A549 (cell line): ENCODE measurements at regions not wholly inside any gene's neighbourhood (a gene's known extent, or its start where the extent isn't known, plus 50 kb on each side); places are given as distances from the start of the nearest gene placed in this dataset.

Experiments used
- ATAC-seq, 2 experiments: fragments of 200-7000 bp in 1 of 2; fragments of >200 bp in 1 of 2; cut with Nextera tagmentation in 1 of 2; cut with Tn5 transposase in 1 of 2; 3 replicates each; pipeline versions ENCODE4 v1.8.0 to v1.9.1; 2018 to 2020; ENCODE audit warnings: mild to moderate bottlenecking in 1 of 2, moderate library complexity in 1 of 2
- CTCF ChIA-PET: fragments of 300-600 bp; sonication (Branson Sonifier 250); formaldehyde crosslinking; extraction: SDS; loops from one replicate; lab custom pipeline; 2021; ENCODE audit warnings: antibody characterized with exemption, inconsistent platforms; lab: Yijun Ruan, JAX
- POLR2A ChIA-PET: fragments of 350-600 bp; formaldehyde crosslinking; extraction: SDS; loops from one replicate; lab custom pipeline; 2021; ENCODE audit warnings: antibody characterized with exemption, inconsistent platforms; lab: Yijun Ruan, JAX
- DNase-seq, 2 experiments: peaks; one replicate each; pipeline versions ENCODE4 v3.0.0 to v3.0.0-alpha.2; 2011 to 2016; ENCODE audit warnings: low read depth in 1 of 2, low spot score in 1 of 2
- FAIRE-seq: peaks from 2 replicates; lab custom pipeline; 2011; peaks lifted over from hg19 to GRCh38; lab: Jason Lieb, UNC
- H3K27ac ChIP-seq, 2 experiments: fragments of >200 bp; sonication (Bioruptor Twin); formaldehyde crosslinking; 3 replicates each; pipeline ENCODE4 v1.5.1; 2016 to 2017
- H3K4me1 ChIP-seq: fragments of >200 bp; sonication (Bioruptor Twin); formaldehyde crosslinking; 3 replicates; pipeline ENCODE4 v1.6.1; 2016
- H3K4me2 ChIP-seq: fragments of >200 bp; sonication (Bioruptor Twin); formaldehyde crosslinking; 3 replicates; pipeline ENCODE4 v1.6.1; 2016
- H3K4me3 ChIP-seq: fragments of >200 bp; sonication (Bioruptor Twin); formaldehyde crosslinking; 3 replicates; pipeline ENCODE4 v1.5.1; 2016
- H3K9me3 ChIP-seq: fragments of >200 bp; sonication (Bioruptor Twin); formaldehyde crosslinking; 3 replicates; pipeline ENCODE4 v1.6.1; 2016
- BHLHE40 ChIP-seq: IDR thresholded peaks from 2 replicates; pipeline ENCODE4 v1.6.1; 2012; ENCODE audit warnings: low read depth, low read length, inconsistent platforms
- CBX8 ChIP-seq: fragments of 200-600 bp; sonication (generic); IDR thresholded peaks from 2 replicates; pipeline ENCODE4 v1.6.1; 2016
- CEBPB ChIP-seq, 2 experiments: fragments of >200 bp in 1 of 2; sonication (Bioruptor Twin) in 1 of 2; formaldehyde crosslinking in 1 of 2; IDR thresholded peaks; 2 replicates each; pipeline ENCODE4 v1.6.1; 2012 to 2016
- CHD4 ChIP-seq: fragments of 200-600 bp; sonication (generic); IDR thresholded peaks from 2 replicates; pipeline ENCODE4 v1.6.1; 2016; ENCODE audit warnings: antibody characterized with exemption, mild to moderate bottlenecking, borderline replicate concordance
- EHF ChIP-seq: fragments of 250-450 bp; sonication (Bioruptor Pico); IDR thresholded peaks from 2 replicates; pipeline ENCODE4 v1.5.0; 2020; ENCODE audit warnings: mild to moderate bottlenecking
- ESRRA ChIP-seq: fragments of 150-350 bp; IDR thresholded peaks from 2 replicates; pipeline ENCODE4 v1.6.1; 2014; ENCODE audit warnings: mild to moderate bottlenecking, low read length, borderline replicate concordance
- FOSB ChIP-seq: fragments of 250-450 bp; sonication (Bioruptor Pico); IDR thresholded peaks from 2 replicates; pipeline ENCODE4 v1.5.0; 2020; ENCODE audit warnings: mild to moderate bottlenecking, moderate library complexity
- GATA3 ChIP-seq: IDR thresholded peaks from 2 replicates; pipeline ENCODE4 v1.6.1; 2012; ENCODE audit warnings: borderline replicate concordance
- HDAC2 ChIP-seq: fragments of 200-600 bp; sonication (generic); IDR thresholded peaks from 2 replicates; pipeline ENCODE4 v1.6.1; 2016
- HOXB13 ChIP-seq: fragments of 250-450 bp; sonication (Bioruptor Pico); IDR thresholded peaks from 2 replicates; pipeline ENCODE4 v1.5.0; 2020; ENCODE audit warnings: low read depth, mild to moderate bottlenecking, moderate library complexity
- HOXB5 ChIP-seq: fragments of 250-450 bp; sonication (Bioruptor Pico); IDR thresholded peaks from 2 replicates; pipeline ENCODE4 v1.5.0; 2020; ENCODE audit warnings: mild to moderate bottlenecking, moderate library complexity
- MAZ ChIP-seq: fragments of 150-350 bp; IDR thresholded peaks from 2 replicates; pipeline ENCODE4 v1.6.1; 2014; ENCODE audit warnings: antibody characterized with exemption, low read depth, low read length, borderline replicate concordance
- MYC ChIP-seq: IDR thresholded peaks from 2 replicates; pipeline ENCODE4 v1.6.1; 2012; ENCODE audit warnings: mild to moderate bottlenecking, inconsistent platforms, low read length, improper control_type of control experiment, borderline replicate concordance
- NFE2L2 ChIP-seq: fragments of 150-350 bp; conservative IDR thresholded peaks from 2 replicates; pipeline ENCODE4 v1.6.1; 2014; ENCODE audit warnings: low read length
- NPAS2 ChIP-seq: fragments of 250-450 bp; sonication (Bioruptor Pico); IDR thresholded peaks from 2 replicates; pipeline ENCODE4 v1.8.0; 2022; ENCODE audit warnings: mild to moderate bottlenecking, moderate library complexity, borderline replicate concordance
- PHF8 ChIP-seq: fragments of 200-600 bp; sonication (generic); IDR thresholded peaks from 2 replicates; pipeline ENCODE4 v1.6.1; 2016; ENCODE audit warnings: low read depth, mild to moderate bottlenecking, antibody characterized with exemption, moderate library complexity, borderline replicate concordance
- RARB ChIP-seq: fragments of 250-450 bp; sonication (Bioruptor Pico); IDR thresholded peaks from 2 replicates; pipeline ENCODE4 v1.8.0; 2021; ENCODE audit warnings: mild to moderate bottlenecking, moderate library complexity
- RNF2 ChIP-seq: fragments of 200-600 bp; sonication (generic); IDR thresholded peaks from 2 replicates; pipeline ENCODE4 v1.6.1; 2016; ENCODE audit warnings: low read depth, mild to moderate bottlenecking, antibody characterized with exemption, moderate library complexity, borderline replicate concordance
- SMC3 ChIP-seq: fragments of >200 bp; sonication (Bioruptor Twin); formaldehyde crosslinking; IDR thresholded peaks from 3 replicates; pipeline ENCODE4 v1.6.1; 2018; ENCODE audit warnings: inconsistent platforms
- TFCP2L1 ChIP-seq: fragments of 250-450 bp; sonication (Bioruptor Pico); IDR thresholded peaks from 2 replicates; pipeline ENCODE4 v1.5.0; 2021; ENCODE audit warnings: mild to moderate bottlenecking
- ZFP36 ChIP-seq: fragments of 450-650 bp; IDR thresholded peaks from 2 replicates; pipeline ENCODE4 v1.6.1; 2014; ENCODE audit warnings: borderline replicate concordance; ENCODE audit not compliant: partially characterized antibody
- ZSCAN20 ChIP-seq: fragments of 250-450 bp; sonication (Bioruptor Pico); IDR thresholded peaks from 2 replicates; pipeline ENCODE4 v1.8.0; 2022; ENCODE audit warnings: mild to moderate bottlenecking, moderate library complexity
- WGBS: methylation state at CpG from one replicate; pipeline ENCODE4 v1.1.6; 2017; ENCODE audit errors: missing lambda C conversion rate; 5-methylcytosine and 5-hydroxymethylcytosine counted together
- TF ChIP-seq, protein P1 (sequence below): IDR thresholded peaks from 2 replicates; pipeline ENCODE4 v1.6.1; 2012; ENCODE audit warnings: low read depth, borderline replicate concordance
- TF ChIP-seq, protein P2 (sequence below): fragments of 250-450 bp; sonication (Bioruptor Pico); IDR thresholded peaks from 2 replicates; pipeline ENCODE4 v1.5.0; 2020; ENCODE audit warnings: low read depth, mild to moderate bottlenecking, moderate library complexity
- TF ChIP-seq, protein P3 (sequence below): fragments of 250-450 bp; sonication (Bioruptor Pico); IDR thresholded peaks from 2 replicates; pipeline ENCODE4 v1.5.0; 2021; ENCODE audit warnings: mild to moderate bottlenecking, moderate library complexity, borderline replicate concordance
- TF ChIP-seq, protein P4 (sequence below): IDR thresholded peaks from 2 replicates; pipeline ENCODE4 v1.6.1; 2012
- TF ChIP-seq, protein P5 (sequence below): fragments of 150-350 bp; IDR thresholded peaks from 2 replicates; pipeline ENCODE4 v1.6.1; 2014; ENCODE audit warnings: low read depth, mild to moderate bottlenecking, low read length
- TF ChIP-seq, protein P6 (sequence below): fragments of 450-650 bp; IDR thresholded peaks from 2 replicates; pipeline ENCODE4 v1.6.1; 2014; ENCODE audit warnings: antibody characterized with exemption
- TF ChIP-seq, protein P7 (sequence below): fragments of >200 bp; sonication (Bioruptor Twin); formaldehyde crosslinking; IDR thresholded peaks from 3 replicates; pipeline ENCODE4 v1.6.1; 2016
- TF ChIP-seq, protein P8 (sequence below): IDR thresholded peaks from 2 replicates; pipeline ENCODE4 v1.6.1; 2012

DNA sequence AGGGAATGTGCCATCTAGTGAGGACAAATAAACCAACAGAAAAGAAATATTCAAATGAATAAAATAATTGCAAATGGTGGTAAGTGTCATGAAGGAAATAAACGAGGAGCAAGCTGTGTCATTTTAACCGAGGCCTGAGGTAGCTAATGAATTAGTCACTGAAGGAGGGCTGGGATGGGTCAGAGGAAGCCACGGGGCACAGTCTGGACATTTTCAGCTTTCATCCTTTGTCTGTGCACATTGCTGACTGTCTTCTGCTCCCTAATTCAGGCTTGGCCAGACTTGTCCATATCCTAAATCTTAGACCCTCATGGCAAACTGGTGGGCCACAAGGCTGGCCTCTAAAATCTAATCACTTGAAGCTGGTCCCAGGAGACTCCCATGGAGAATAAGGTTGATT, 138.4 kb downstream of the RHOU start:
- CTCF ChIA-PET = interaction anchor here (0.6 to 1.0 kb wide), 2 partner anchors 14 to 25 kb away, joined by 3 read pairs; no protein-coding TSS in a partner anchor
- 43% methylated on average over 3 of the region's 3 CpGs for WGBS

DNA sequence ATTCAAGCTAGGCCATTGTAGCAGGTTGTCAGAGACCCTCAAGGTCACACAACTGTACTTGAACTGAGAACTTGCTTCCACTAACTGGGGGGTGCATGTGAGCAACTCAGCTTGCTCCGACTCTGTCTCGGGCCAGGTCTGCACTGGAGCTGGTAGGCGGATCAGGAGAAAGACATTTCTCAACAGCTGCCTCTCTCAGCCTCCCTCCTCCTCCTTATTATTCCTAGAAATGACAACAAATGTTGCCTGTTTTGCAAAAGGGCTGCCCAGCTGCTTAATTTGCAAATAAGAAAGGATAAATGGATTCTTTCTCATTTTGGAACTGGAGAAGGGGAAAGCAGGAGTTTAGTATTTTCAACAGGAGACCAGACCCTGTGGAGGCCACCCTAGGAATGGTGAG, 140.5 kb downstream of the RHOU start:
- no peak overlapping the region for H3K4me2 ChIP-seq
- TF ChIP-seq ZSCAN20 = no peak
- no peak for TF ChIP-seq RARB (CRISPR knock-in tag)
- TF ChIP-seq, protein P1, sequence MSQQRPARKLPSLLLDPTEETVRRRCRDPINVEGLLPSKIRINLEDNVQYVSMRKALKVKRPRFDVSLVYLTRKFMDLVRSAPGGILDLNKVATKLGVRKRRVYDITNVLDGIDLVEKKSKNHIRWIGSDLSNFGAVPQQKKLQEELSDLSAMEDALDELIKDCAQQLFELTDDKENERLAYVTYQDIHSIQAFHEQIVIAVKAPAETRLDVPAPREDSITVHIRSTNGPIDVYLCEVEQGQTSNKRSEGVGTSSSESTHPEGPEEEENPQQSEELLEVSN = no peak
- no peak for TF ChIP-seq HOXB13
- no peak for TF ChIP-seq BHLHE40
- TF ChIP-seq HOXB5 = no peak
- TF ChIP-seq CEBPB (IDR thresholded peaks at IDR 0.05) = no peak
- TF ChIP-seq HDAC2 = no peak
- no peak for TF ChIP-seq MAZ
- TF ChIP-seq, protein P2, sequence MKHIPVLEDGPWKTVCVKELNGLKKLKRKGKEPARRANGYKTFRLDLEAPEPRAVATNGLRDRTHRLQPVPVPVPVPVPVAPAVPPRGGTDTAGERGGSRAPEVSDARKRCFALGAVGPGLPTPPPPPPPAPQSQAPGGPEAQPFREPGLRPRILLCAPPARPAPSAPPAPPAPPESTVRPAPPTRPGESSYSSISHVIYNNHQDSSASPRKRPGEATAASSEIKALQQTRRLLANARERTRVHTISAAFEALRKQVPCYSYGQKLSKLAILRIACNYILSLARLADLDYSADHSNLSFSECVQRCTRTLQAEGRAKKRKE (CRISPR knock-in tag) = no peak
- TF ChIP-seq CBX8 = no peak
- TF ChIP-seq EHF (CRISPR knock-in tag) = no peak
- TF ChIP-seq, protein P3, sequence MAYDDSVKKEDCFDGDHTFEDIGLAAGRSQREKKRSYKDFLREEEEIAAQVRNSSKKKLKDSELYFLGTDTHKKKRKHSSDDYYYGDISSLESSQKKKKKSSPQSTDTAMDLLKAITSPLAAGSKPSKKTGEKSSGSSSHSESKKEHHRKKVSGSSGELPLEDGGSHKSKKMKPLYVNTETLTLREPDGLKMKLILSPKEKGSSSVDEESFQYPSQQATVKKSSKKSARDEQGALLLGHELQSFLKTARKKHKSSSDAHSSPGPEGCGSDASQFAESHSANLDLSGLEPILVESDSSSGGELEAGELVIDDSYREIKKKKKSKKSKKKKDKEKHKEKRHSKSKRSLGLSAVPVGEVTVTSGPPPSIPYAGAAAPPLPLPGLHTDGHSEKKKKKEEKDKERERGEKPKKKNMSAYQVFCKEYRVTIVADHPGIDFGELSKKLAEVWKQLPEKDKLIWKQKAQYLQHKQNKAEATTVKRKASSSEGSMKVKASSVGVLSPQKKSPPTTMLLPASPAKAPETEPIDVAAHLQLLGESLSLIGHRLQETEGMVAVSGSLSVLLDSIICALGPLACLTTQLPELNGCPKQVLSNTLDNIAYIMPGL (CRISPR knock-in tag) = no peak
- TF ChIP-seq, protein P4, sequence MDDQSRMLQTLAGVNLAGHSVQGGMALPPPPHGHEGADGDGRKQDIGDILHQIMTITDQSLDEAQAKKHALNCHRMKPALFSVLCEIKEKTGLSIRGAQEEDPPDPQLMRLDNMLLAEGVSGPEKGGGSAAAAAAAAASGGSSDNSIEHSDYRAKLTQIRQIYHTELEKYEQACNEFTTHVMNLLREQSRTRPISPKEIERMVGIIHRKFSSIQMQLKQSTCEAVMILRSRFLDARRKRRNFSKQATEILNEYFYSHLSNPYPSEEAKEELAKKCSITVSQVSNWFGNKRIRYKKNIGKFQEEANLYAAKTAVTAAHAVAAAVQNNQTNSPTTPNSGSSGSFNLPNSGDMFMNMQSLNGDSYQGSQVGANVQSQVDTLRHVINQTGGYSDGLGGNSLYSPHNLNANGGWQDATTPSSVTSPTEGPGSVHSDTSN = no peak
- TF ChIP-seq, protein P5, sequence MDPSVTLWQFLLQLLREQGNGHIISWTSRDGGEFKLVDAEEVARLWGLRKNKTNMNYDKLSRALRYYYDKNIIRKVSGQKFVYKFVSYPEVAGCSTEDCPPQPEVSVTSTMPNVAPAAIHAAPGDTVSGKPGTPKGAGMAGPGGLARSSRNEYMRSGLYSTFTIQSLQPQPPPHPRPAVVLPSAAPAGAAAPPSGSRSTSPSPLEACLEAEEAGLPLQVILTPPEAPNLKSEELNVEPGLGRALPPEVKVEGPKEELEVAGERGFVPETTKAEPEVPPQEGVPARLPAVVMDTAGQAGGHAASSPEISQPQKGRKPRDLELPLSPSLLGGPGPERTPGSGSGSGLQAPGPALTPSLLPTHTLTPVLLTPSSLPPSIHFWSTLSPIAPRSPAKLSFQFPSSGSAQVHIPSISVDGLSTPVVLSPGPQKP = no peak
- H3K4me1 ChIP-seq = no peaks in the 10 kb centered on the region
- DNase-seq = no peak
- no peak for FAIRE-seq
- POLR2A ChIA-PET = no interaction called here
- H3K9me3 ChIP-seq = no peaks in the 10 kb centered on the region
- 87% methylated on average over 3 of the region's 3 CpGs for WGBS
- ATAC-seq = no peak
- CTCF ChIA-PET = no interaction called here
- no peak overlapping the region for H3K27ac ChIP-seq
- no peak overlapping the region for H3K4me3 ChIP-seq

More for the DNA sequence above, 138.4 kb downstream of the RHOU start:
- H3K4me3 ChIP-seq = no peak overlapping the region
- DNase-seq (no peak), FAIRE-seq (no peak), ATAC-seq (no peak)
- H3K4me1 ChIP-seq = no peaks in the 10 kb centered on the region
- no peaks in the 10 kb centered on the region for H3K9me3 ChIP-seq
- H3K27ac ChIP-seq = no peak overlapping the region
- H3K4me2 ChIP-seq = no peak overlapping the region
- POLR2A ChIA-PET = no interaction called here
- TF ChIP-seq CHD4 = no peak
- TF ChIP-seq, protein P6, sequence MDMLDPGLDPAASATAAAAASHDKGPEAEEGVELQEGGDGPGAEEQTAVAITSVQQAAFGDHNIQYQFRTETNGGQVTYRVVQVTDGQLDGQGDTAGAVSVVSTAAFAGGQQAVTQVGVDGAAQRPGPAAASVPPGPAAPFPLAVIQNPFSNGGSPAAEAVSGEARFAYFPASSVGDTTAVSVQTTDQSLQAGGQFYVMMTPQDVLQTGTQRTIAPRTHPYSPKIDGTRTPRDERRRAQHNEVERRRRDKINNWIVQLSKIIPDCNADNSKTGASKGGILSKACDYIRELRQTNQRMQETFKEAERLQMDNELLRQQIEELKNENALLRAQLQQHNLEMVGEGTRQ = no peak
- TF ChIP-seq TFCP2L1 (CRISPR knock-in tag) = no peak
- no peak for TF ChIP-seq NFE2L2
- TF ChIP-seq, protein P7, sequence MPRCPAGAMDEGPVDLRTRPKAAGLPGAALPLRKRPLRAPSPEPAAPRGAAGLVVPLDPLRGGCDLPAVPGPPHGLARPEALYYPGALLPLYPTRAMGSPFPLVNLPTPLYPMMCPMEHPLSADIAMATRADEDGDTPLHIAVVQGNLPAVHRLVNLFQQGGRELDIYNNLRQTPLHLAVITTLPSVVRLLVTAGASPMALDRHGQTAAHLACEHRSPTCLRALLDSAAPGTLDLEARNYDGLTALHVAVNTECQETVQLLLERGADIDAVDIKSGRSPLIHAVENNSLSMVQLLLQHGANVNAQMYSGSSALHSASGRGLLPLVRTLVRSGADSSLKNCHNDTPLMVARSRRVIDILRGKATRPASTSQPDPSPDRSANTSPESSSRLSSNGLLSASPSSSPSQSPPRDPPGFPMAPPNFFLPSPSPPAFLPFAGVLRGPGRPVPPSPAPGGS = no peak
- no peak for TF ChIP-seq MYC
- TF ChIP-seq CBX8 = no peak
- TF ChIP-seq RNF2 = no peak
- no peak for TF ChIP-seq SMC3
- TF ChIP-seq NPAS2 = no peak
- no peak for TF ChIP-seq RARB (CRISPR knock-in tag)
- no peak for TF ChIP-seq FOSB (CRISPR knock-in tag)
- no peak for TF ChIP-seq ZFP36
- TF ChIP-seq HOXB5 = no peak
- TF ChIP-seq, protein P8, sequence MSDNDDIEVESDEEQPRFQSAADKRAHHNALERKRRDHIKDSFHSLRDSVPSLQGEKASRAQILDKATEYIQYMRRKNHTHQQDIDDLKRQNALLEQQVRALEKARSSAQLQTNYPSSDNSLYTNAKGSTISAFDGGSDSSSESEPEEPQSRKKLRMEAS = no peak
- no peak for TF ChIP-seq PHF8
- no peak for TF ChIP-seq ESRRA
- TF ChIP-seq, protein P5 = no peak
- no peak for TF ChIP-seq GATA3
- TF ChIP-seq, all 56 proteins: peak for 0
